Muscle layer of colon (tissue), 2 donors: ENCODE measurements at regions not wholly inside any gene's neighbourhood (a gene's known extent, or its start where the extent isn't known, plus 50 kb on each side); places are given as distances from the start of the nearest gene placed in this dataset.

ENCODE experiments used
- H3K27ac ChIP-seq: one replicate; pipeline ENCODE4 v1.7.0; 2013; ENCODE audit warnings: low read depth, mild to moderate bottlenecking, low read length, moderate library complexity
- H3K27me3 ChIP-seq, 2 donors: one replicate each; pipeline ENCODE4 v1.7.0; 2013; ENCODE audit warnings: low read length in 2 of 2, mild to moderate bottlenecking in 2 of 2; ENCODE audit not compliant: insufficient read depth in 2 of 2, control insufficient read depth in 1 of 2
- H3K36me3 ChIP-seq: one replicate; pipeline ENCODE4 v1.7.0; 2013; ENCODE audit warnings: mild to moderate bottlenecking, low read length; ENCODE audit not compliant: insufficient read depth
- H3K4me1 ChIP-seq: one replicate; pipeline ENCODE4 v1.7.0; 2013; ENCODE audit warnings: mild to moderate bottlenecking, low read length; ENCODE audit not compliant: insufficient read depth
- H3K4me3 ChIP-seq, 2 donors: one replicate each; pipeline ENCODE4 v1.7.0; 2013; ENCODE audit warnings: low read length in 2 of 2, low read depth in 1 of 2, mild to moderate bottlenecking in 1 of 2, moderate library complexity in 1 of 2
- H3K9ac ChIP-seq: one replicate; pipeline ENCODE4 v1.7.0; 2013; ENCODE audit warnings: low read length
- H3K9me3 ChIP-seq: one replicate; pipeline ENCODE4 v1.7.0; 2013; ENCODE audit warnings: mild to moderate bottlenecking, low read length
- donor health status: abdominal sarcoma.
- donor health status: Adenocarcinoma of cecum.

GRCh38 chr11:19391026-19391425, 150.3 kb upstream of the E2F8 start:
- no peaks in the 10 kb centered on the region for H3K36me3 ChIP-seq
- no peak overlapping the region for H3K27ac ChIP-seq
- H3K9ac ChIP-seq = no peak overlapping the region
- H3K4me3 ChIP-seq = no peak overlapping the region
- no peaks in the 10 kb centered on the region for H3K27me3 ChIP-seq
- H3K9me3 ChIP-seq = no peaks in the 10 kb centered on the region
- H3K4me1 ChIP-seq = no peaks in the 10 kb centered on the region

GRCh38 chr11:19389787-19390303, 149.1 kb upstream of the E2F8 start:
- no peak overlapping the region for H3K27ac ChIP-seq
- no peak overlapping the region for H3K9ac ChIP-seq
- no peaks in the 10 kb centered on the region for H3K9me3 ChIP-seq
- H3K27me3 ChIP-seq = no peaks in the 10 kb centered on the region
- H3K4me1 ChIP-seq = no peaks in the 10 kb centered on the region
- H3K36me3 ChIP-seq = no peaks in the 10 kb centered on the region
- H3K4me3 ChIP-seq = no peak overlapping the region

- no peak overlapping the region for H3K27ac ChIP-seq
Measured at GRCh38 chr11:19382131-19382611, 141.4 kb upstream of the E2F8 start.

GRCh38 chr11:19380375-19380774, 139.6 kb upstream of the E2F8 start:
- no peaks in the 10 kb centered on the region for H3K9me3 ChIP-seq
- H3K4me3 ChIP-seq = no peak overlapping the region
- H3K4me1 ChIP-seq = no peaks in the 10 kb centered on the region
- H3K27ac ChIP-seq = no peak overlapping the region
- H3K27me3 ChIP-seq = no peaks in the 10 kb centered on the region
- no peak overlapping the region for H3K9ac ChIP-seq
- H3K36me3 ChIP-seq = no peaks in the 10 kb centered on the region

More at GRCh38 chr11:19382131-19382611, 141.4 kb upstream of the E2F8 start:
- Histone ChIP-seq H3K9ac (no peak overlapping the region), H3K4me3 (no peak overlapping the region), H3K36me3 (no peaks in the 10 kb centered on the region), H3K4me1 (no peaks in the 10 kb centered on the region), H3K27me3 (no peaks in the 10 kb centered on the region), H3K9me3 (no peaks in the 10 kb centered on the region)

- Histone ChIP-seq H3K9ac (no peak overlapping the region), H3K27me3 (no peaks in the 10 kb centered on the region), H3K27ac (no peak overlapping the region)
Measured at GRCh38 chr11:19379465-19379864, 138.7 kb upstream of the E2F8 start.

GRCh38 chr11:19378814-19379213, 138.1 kb upstream of the E2F8 start:
- Histone ChIP-seq H3K4me3 (no peak overlapping the region), H3K4me1 (no peaks in the 10 kb centered on the region), H3K36me3 (no peaks in the 10 kb centered on the region), H3K9ac (no peak overlapping the region), H3K27me3 (no peaks in the 10 kb centered on the region), H3K27ac (no peak overlapping the region), H3K9me3 (no peaks in the 10 kb centered on the region)

More at GRCh38 chr11:19379465-19379864, 138.7 kb upstream of the E2F8 start:
- Histone ChIP-seq H3K36me3 (no peaks in the 10 kb centered on the region), H3K9me3 (no peaks in the 10 kb centered on the region), H3K4me1 (no peaks in the 10 kb centered on the region), H3K4me3 (no peak overlapping the region)

GRCh38 chr11:19377881-19378280, 137.1 kb upstream of the E2F8 start:
- Histone ChIP-seq H3K9me3 (no peaks in the 10 kb centered on the region), H3K36me3 (no peaks in the 10 kb centered on the region), H3K27me3 (no peaks in the 10 kb centered on the region), H3K4me1 (no peaks in the 10 kb centered on the region), H3K4me3 (no peak overlapping the region), H3K27ac (no peak overlapping the region), H3K9ac (no peak overlapping the region)

GRCh38 chr11:19375440-19375839, 134.7 kb upstream of the E2F8 start:
- H3K9me3 ChIP-seq = no peaks in the 10 kb centered on the region
- H3K9ac ChIP-seq = no peak overlapping the region
- H3K36me3 ChIP-seq = no peaks in the 10 kb centered on the region
- H3K27me3 ChIP-seq = no peaks in the 10 kb centered on the region
- H3K27ac ChIP-seq = no peak overlapping the region
- H3K4me3 ChIP-seq = no peak overlapping the region
- H3K4me1 ChIP-seq = peaks cover 5% of the 10 kb centered on the region

- Histone ChIP-seq H3K9me3 (no peaks in the 10 kb centered on the region), H3K9ac (no peak overlapping the region), H3K4me3 (no peak overlapping the region), H3K4me1 (peaks cover 6% of the 10 kb centered on the region), H3K36me3 (no peaks in the 10 kb centered on the region), H3K27ac (no peak overlapping the region), H3K27me3 (no peaks in the 10 kb centered on the region)
Measured at GRCh38 chr11:19374151-19374569, 133.4 kb upstream of the E2F8 start.

- Histone ChIP-seq H3K36me3 (no peaks in the 10 kb centered on the region), H3K9ac (no peak overlapping the region), H3K27ac (no peak overlapping the region), H3K4me3 (no peak overlapping the region), H3K27me3 (no peaks in the 10 kb centered on the region), H3K4me1 (peaks cover 6% of the 10 kb centered on the region), H3K9me3 (no peaks in the 10 kb centered on the region)
Measured at GRCh38 chr11:19372381-19372780, 131.6 kb upstream of the E2F8 start.

- H3K9me3 ChIP-seq = no peaks in the 10 kb centered on the region
- no peaks in the 10 kb centered on the region for H3K27me3 ChIP-seq
- no peak overlapping the region for H3K4me3 ChIP-seq
- H3K36me3 ChIP-seq = no peaks in the 10 kb centered on the region
- no peak overlapping the region for H3K27ac ChIP-seq
- peaks cover 6% of the 10 kb centered on the region for H3K4me1 ChIP-seq
- H3K9ac ChIP-seq = no peak overlapping the region
Measured at GRCh38 chr11:19370100-19370861, 129.5 kb upstream of the E2F8 start.
